Stomach (tissue), 8 donors: ENCODE measurements at regions not wholly inside any gene's neighbourhood (a gene's known extent, or its start where the extent isn't known, plus 50 kb on each side); places are given as distances from the start of the nearest gene placed in this dataset.

Source experiments
- DNase-seq, 2 donors: peaks; one replicate each; pipeline versions ENCODE4 v3.0.0 to v3.0.0-alpha.2; 2013 to 2019
- H3K27ac ChIP-seq, 5 donors: fragments of 200-600 bp in 4 of 5; sonication (generic) in 4 of 5; one replicate each; pipeline ENCODE4 v1.5.1; 2013 to 2019; ENCODE audit warnings: mild to moderate bottlenecking in 1 of 5, moderate library complexity in 1 of 5
- H3K27me3 ChIP-seq, 3 donors: fragments of 200-600 bp; sonication (generic); one replicate each; pipeline ENCODE4 v1.5.1; 2017 to 2019; ENCODE audit warnings: mixed run types in 1 of 3
- H3K36me3 ChIP-seq, 4 donors: fragments of 200-600 bp; sonication (generic); 1 replicate in 3 of 4; 2 replicates in 1 of 4; pipeline ENCODE4 v1.5.1; 2016 to 2019
- H3K4me1 ChIP-seq, 4 donors: fragments of 200-600 bp; sonication (generic); one replicate each; pipeline ENCODE4 v1.5.1; 2016 to 2019
- H3K4me3 ChIP-seq, 4 donors: fragments of 200-600 bp; sonication (generic) in 3 of 4; one replicate each; pipeline ENCODE4 v1.5.1; 2016 to 2019; ENCODE audit warnings: mild to moderate bottlenecking in 1 of 4
- H3K9me3 ChIP-seq, 4 donors: fragments of 200-600 bp; sonication (generic); one replicate each; pipeline ENCODE4 v1.5.1; 2016 to 2019
- CTCF ChIP-seq, 7 experiments: fragments of 450-650 bp in 4 of 7; fragments of 200-600 bp in 3 of 7; sonication (generic) in 3 of 7; IDR thresholded peaks; one replicate each; pipeline ENCODE4 v1.5.1; 2016 to 2019; ENCODE audit warnings: antibody characterized with exemption in 7 of 7, control low read depth in 2 of 7, mild to moderate bottlenecking in 1 of 7
- EP300 ChIP-seq: sonication (generic); formaldehyde crosslinking; IDR thresholded peaks from one replicate; pipeline ENCODE4 v1.6.1; 2017; ENCODE audit warnings: antibody characterized with exemption
- POLR2A ChIP-seq, 4 donors: fragments of 450-650 bp; IDR thresholded peaks; one replicate each; pipeline ENCODE4 v1.6.1; 2016; ENCODE audit warnings: antibody characterized with exemption in 4 of 4, control low read depth in 2 of 4, mild to moderate bottlenecking in 1 of 4, moderate library complexity in 1 of 4
- POLR2AphosphoS5 ChIP-seq, 3 donors: sonication (generic); formaldehyde crosslinking; IDR thresholded peaks; one replicate each; pipeline ENCODE4 v1.6.1; 2016; ENCODE audit warnings: antibody characterized with exemption in 3 of 3
- WGBS, 5 donors: extraction: QIAGEN DNeasy Blood & Tissue Kit in 3 of 5; methylation state at CpG; one replicate each; pipeline versions ENCODE4 v1.1.5 to v1.1.7; 2013 to 2018; 5-methylcytosine and 5-hydroxymethylcytosine counted together
- intact Hi-C: fragments of 100-400 bp; cut with DNase I; formaldehyde crosslinking; loops from one replicate; pipeline ENCODE4 v1.15.1; 2023; ENCODE audit warnings: low total_unique reads
- donor health status: healthy with polysubstance abuse.
- donor health status: Bipolar disorder and iron deficiency.
- donor health status: healthy.

DNA sequence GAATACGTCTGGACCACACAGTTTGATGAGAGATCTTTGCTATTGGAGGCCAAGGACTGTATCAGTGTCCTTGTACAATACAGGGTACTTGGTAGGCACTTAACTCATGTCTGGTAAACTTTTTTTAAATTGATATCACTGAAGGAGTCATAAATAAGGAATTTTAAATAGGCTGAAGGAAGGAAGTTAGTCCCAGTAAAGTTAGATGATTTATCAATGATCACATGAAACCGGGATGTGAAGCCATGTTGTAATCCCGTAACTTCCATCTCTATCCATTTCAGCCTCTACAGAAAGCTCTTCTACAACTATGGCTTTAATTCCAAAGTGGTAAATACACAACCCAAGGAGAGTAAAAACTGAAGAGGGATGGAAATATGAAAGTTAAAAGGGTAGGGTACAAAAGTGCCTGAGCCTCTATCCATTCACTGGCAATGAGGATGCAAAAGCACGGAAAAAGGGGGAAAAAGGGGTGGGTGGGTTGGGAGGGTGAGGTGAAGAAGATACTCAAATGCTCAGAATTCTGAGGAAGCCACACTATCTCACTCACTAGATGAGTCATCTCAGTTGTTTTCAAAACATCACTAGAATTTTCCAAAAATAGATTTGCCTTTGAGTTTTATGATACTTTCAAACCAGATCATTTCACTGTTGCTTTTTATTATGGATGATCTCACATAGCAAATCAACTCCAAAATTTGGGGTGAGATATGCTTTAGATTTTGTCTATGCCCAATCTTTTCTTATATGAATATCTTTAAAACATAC, 1053.5 kb downstream of the NR2F1-AS1 start:
- 87 to 93% (median 91%) methylated on average over 4 of the region's 4 CpGs for whole genome bisulfite sequencing, 5 donors
- DNase-seq: no peak
- H3K9me3 ChIP-seq: no peaks in the 10 kb centered on the region
- H3K36me3 ChIP-seq: no peaks in the 10 kb centered on the region
- TF ChIP-seq POLR2A (IDR thresholded peaks at IDR 0.05) (no peak), POLR2AphosphoS5 (IDR thresholded peaks at IDR 0.05) (no peak), EP300 (no peak), CTCF (IDR thresholded peaks at IDR 0.05) (no peak)
- H3K4me1 ChIP-seq: no peaks in the 10 kb centered on the region
- H3K4me3 ChIP-seq: no peak overlapping the region
- H3K27me3 ChIP-seq: no peaks in the 10 kb centered on the region
- intact Hi-C loops: no loop called here
- H3K27ac ChIP-seq: no peak overlapping the region

DNA sequence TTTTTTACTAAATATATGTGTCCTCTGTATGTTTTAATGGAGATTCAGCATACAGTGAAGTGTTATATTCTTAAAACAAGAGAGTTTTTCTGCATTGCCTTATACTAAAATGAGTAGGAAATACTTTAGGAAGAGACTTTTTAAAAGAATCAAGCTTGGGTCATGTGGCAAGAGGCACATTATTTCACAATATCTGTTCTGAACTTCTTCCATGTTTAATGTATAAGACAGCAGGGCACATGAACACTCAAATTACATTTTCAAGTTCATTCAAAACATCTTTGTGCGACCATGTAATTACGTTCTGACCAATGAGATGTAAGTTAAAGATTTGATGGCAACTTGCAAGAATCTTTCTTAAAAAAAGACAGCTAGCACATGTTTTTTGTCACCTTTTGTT, 1055.9 kb downstream of the NR2F1-AS1 start:
- intact Hi-C loops: no loop called here
- no peak for DNase-seq
- Histone ChIP-seq H3K4me3 (no peak overlapping the region), H3K4me1 (no peaks in the 10 kb centered on the region), H3K36me3 (no peaks in the 10 kb centered on the region), H3K27me3 (no peaks in the 10 kb centered on the region), H3K9me3 (no peaks in the 10 kb centered on the region), H3K27ac (no peak overlapping the region)
- WGBS, 5 donors: 85 to 89% (median 88%) methylated on average over 2 of the region's 2 CpGs
- TF ChIP-seq EP300 (no peak), POLR2AphosphoS5 (IDR thresholded peaks at IDR 0.05) (no peak), CTCF (IDR thresholded peaks at IDR 0.05) (no peak), POLR2A (IDR thresholded peaks at IDR 0.05) (no peak)

- 61 to 69% (median 65%) methylated on average over 3 of the region's 3 CpGs for WGBS, 5 donors
- Histone ChIP-seq H3K27me3 (no peaks in the 10 kb centered on the region), H3K9me3 (no peaks in the 10 kb centered on the region), H3K27ac (no peak overlapping the region), H3K4me3 (no peak overlapping the region), H3K36me3 (no peaks in the 10 kb centered on the region), H3K4me1 (peaks cover 0 to 13% (median 5%) of the 10 kb centered on the region in 4 donors)
- TF ChIP-seq POLR2AphosphoS5 (IDR thresholded peaks at IDR 0.05): no peak
- no peak for TF ChIP-seq CTCF (IDR thresholded peaks at IDR 0.05)
- no peak for TF ChIP-seq POLR2A (IDR thresholded peaks at IDR 0.05)
- no peak for TF ChIP-seq EP300
- peak in 1 of 2 donors; percentile 25 for DNase-seq
- intact Hi-C loops: no loop called here
These were observed 1061.0 kb downstream of the NR2F1-AS1 start for GRCh38 chr5:92519811-92520632.

GRCh38 chr5:92518318-92518904, 1062.6 kb downstream of the NR2F1-AS1 start:
- peaks cover 0 to 8% (median 3%) of the 10 kb centered on the region in 4 donors for H3K9me3 ChIP-seq
- intact Hi-C loops: no loop called here
- peak overlapping the region in 2 of 4 donors; percentile 3 to 7 for H3K4me3 ChIP-seq
- no peaks in the 10 kb centered on the region for H3K36me3 ChIP-seq
- no peaks in the 10 kb centered on the region for H3K27me3 ChIP-seq
- H3K27ac ChIP-seq: no peak overlapping the region
- no peak for TF ChIP-seq POLR2A (IDR thresholded peaks at IDR 0.05)
- no peak for TF ChIP-seq EP300
- peak in 4 of 7 experiments; percentile 43 to 61 (median 53) for TF ChIP-seq CTCF (IDR thresholded peaks at IDR 0.05)
- no peak for TF ChIP-seq POLR2AphosphoS5 (IDR thresholded peaks at IDR 0.05)
- peak in 1 of 2 donors; percentile 38 for DNase-seq
- H3K4me1 ChIP-seq: peaks cover 0 to 13% (median 5%) of the 10 kb centered on the region in 4 donors
- WGBS, 5 donors: 15 to 31% (median 27%) methylated on average over 4 of the region's 4 CpGs
